Left lung (tissue), 4 donors: ENCODE measurements at regions not wholly inside any gene's neighbourhood (a gene's known extent, or its start where the extent isn't known, plus 50 kb on each side); places are given as distances from the start of the nearest gene placed in this dataset.

ENCODE experiments used
- ATAC-seq: fragments of 200-7000 bp; cut with Tn5 transposase; one replicate; pipeline ENCODE4 v1.9.1; 2020; ENCODE audit warnings: moderate library complexity
- DNase-seq, 4 donors: peaks; one replicate each; pipeline ENCODE4 v3.0.0-alpha.2; 2013 to 2020
- H3K27ac ChIP-seq, 2 donors: fragments of 200-600 bp; sonication (generic) in 1 of 2; one replicate each; pipeline versions ENCODE4 v1.5.0 to v1.8.0; 2020 to 2021
- H3K27me3 ChIP-seq, 2 donors: fragments of 200-600 bp; sonication (generic) in 1 of 2; one replicate each; pipeline versions ENCODE4 v1.5.0 to v1.8.0; 2020 to 2021
- H3K36me3 ChIP-seq, 2 donors: fragments of 200-600 bp; sonication (generic) in 1 of 2; one replicate each; pipeline versions ENCODE4 v1.5.0 to v1.8.0; 2020 to 2021
- H3K4me1 ChIP-seq, 2 donors: fragments of 200-600 bp; one replicate each; pipeline ENCODE4 v1.8.0; 2021
- H3K4me3 ChIP-seq, 2 donors: fragments of 200-600 bp; sonication (generic) in 1 of 2; one replicate each; pipeline versions ENCODE4 v1.5.0 to v1.8.0; 2020 to 2021; ENCODE audit warnings: mild to moderate bottlenecking in 1 of 2
- H3K9me3 ChIP-seq, 2 donors: fragments of 200-600 bp; sonication (generic) in 1 of 2; one replicate each; pipeline versions ENCODE4 v1.5.0 to v1.8.0; 2020 to 2021
- CTCF ChIP-seq, 2 donors: fragments of 200-600 bp; sonication (generic) in 1 of 2; IDR thresholded peaks; one replicate each; pipeline versions ENCODE4 v1.5.0 to v1.8.0; 2021; ENCODE audit warnings: antibody characterized with exemption in 2 of 2
- intact Hi-C, 2 donors: fragments of 100-400 bp; cut with DNase I; formaldehyde crosslinking; loops; one replicate each; pipeline versions ENCODE4 v1.11.2 to v1.14.2; 2022
- donor health status: DM: no; HTN: yes; CAD: no.
- donor health status: DM: no; HTN: no; CAD: no.

- no peak for TF ChIP-seq CTCF (IDR thresholded peaks at IDR 0.05)
- Histone ChIP-seq H3K9me3 (peaks cover 0 to 7% of the 10 kb centered on the region in 2 donors), H3K27me3 (peaks cover 0 to 6% of the 10 kb centered on the region in 2 donors), H3K4me3 (no peak overlapping the region), H3K4me1 (no peaks in the 10 kb centered on the region), H3K27ac (no peak overlapping the region), H3K36me3 (no peaks in the 10 kb centered on the region)
- intact Hi-C loops, result no loop called here
- ATAC-seq, result no peak
- DNase-seq, result no peak
Observed at GRCh38 chr5:6806668-6807067, 93.4 kb downstream of the TENT4A start.

- H3K27me3 ChIP-seq, result peaks cover 0 to 6% of the 10 kb centered on the region in 2 donors
- ATAC-seq, result no peak
- DNase-seq, result no peak
- H3K4me1 ChIP-seq, result no peaks in the 10 kb centered on the region
- no peak overlapping the region for H3K4me3 ChIP-seq
- intact Hi-C loops, result no loop called here
- no peaks in the 10 kb centered on the region for H3K36me3 ChIP-seq
- no peak overlapping the region for H3K27ac ChIP-seq
- TF ChIP-seq CTCF (IDR thresholded peaks at IDR 0.05), result no peak
- H3K9me3 ChIP-seq, result peaks cover 0 to 7% of the 10 kb centered on the region in 2 donors
Observed at GRCh38 chr5:6808462-6808861, 95.2 kb downstream of the TENT4A start.

GRCh38 chr5:6810641-6811405, 97.6 kb downstream of the TENT4A start:
- Histone ChIP-seq H3K27me3 (no peaks in the 10 kb centered on the region), H3K27ac (no peak overlapping the region), H3K4me3 (no peak overlapping the region), H3K9me3 (peaks cover 0 to 7% of the 10 kb centered on the region in 2 donors), H3K36me3 (no peaks in the 10 kb centered on the region), H3K4me1 (no peaks in the 10 kb centered on the region)
- ATAC-seq (no peak), DNase-seq (no peak)
- intact Hi-C loops, result no loop called here
- TF ChIP-seq CTCF (IDR thresholded peaks at IDR 0.05), result no peak

GRCh38 chr5:6812091-6812490, 98.9 kb downstream of the TENT4A start:
- DNase-seq (no peak), ATAC-seq (no peak)
- intact Hi-C loops, result no loop called here
- no peaks in the 10 kb centered on the region for H3K36me3 ChIP-seq
- no peaks in the 10 kb centered on the region for H3K4me1 ChIP-seq
- H3K9me3 ChIP-seq, result no peaks in the 10 kb centered on the region
- H3K27me3 ChIP-seq, result no peaks in the 10 kb centered on the region
- H3K4me3 ChIP-seq, result no peak overlapping the region
- no peak overlapping the region for H3K27ac ChIP-seq
- TF ChIP-seq CTCF (IDR thresholded peaks at IDR 0.05), result no peak

- no peaks in the 10 kb centered on the region for H3K27me3 ChIP-seq
- H3K4me1 ChIP-seq, result no peaks in the 10 kb centered on the region
- intact Hi-C loops, result no loop called here
- no peak overlapping the region for H3K27ac ChIP-seq
- no peaks in the 10 kb centered on the region for H3K36me3 ChIP-seq
- H3K9me3 ChIP-seq, result no peaks in the 10 kb centered on the region
- H3K4me3 ChIP-seq, result no peak overlapping the region
- DNase-seq, result peak in 2 of 4 donors; percentile 73 to 85
- ATAC-seq, result peak; percentile 93
- no peak for TF ChIP-seq CTCF (IDR thresholded peaks at IDR 0.05)
Observed at GRCh38 chr5:6812800-6813731, 99.8 kb downstream of the TENT4A start.
